ENCODE measurements at regions not wholly inside any gene's neighbourhood (a gene's known extent, or its start where the extent isn't known, plus 50 kb on each side); places are given as distances from the start of the nearest gene placed in this dataset.

DNA sequence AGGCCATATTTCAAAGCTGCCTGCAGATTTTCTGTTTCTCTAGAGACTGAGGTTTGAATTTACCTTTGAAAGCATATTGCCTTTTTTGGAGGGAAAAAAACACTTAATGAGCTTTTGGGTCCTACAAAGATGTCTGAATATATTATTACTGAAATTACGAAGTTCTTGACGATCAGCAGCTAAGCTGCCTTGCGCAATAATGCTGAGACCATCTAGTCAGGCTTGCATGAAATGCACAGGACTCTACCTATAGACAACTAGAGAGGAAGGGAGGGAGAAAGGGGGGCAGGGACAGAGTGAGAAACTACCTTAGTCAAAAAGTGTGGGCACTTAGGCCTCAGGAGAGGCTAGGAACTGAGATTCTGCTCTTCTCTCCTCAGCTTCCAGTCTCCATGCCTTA, 175.9 kb upstream of the KIF2A start:
- DNase-seq: no peak

- DNase-seq: no peak
Measured at GRCh38 chr5:62132276-62132675, 173.7 kb upstream of the KIF2A start.

- DNase-seq: no peak
Measured at GRCh38 chr5:62133426-62133825, 172.6 kb upstream of the KIF2A start.

DNA sequence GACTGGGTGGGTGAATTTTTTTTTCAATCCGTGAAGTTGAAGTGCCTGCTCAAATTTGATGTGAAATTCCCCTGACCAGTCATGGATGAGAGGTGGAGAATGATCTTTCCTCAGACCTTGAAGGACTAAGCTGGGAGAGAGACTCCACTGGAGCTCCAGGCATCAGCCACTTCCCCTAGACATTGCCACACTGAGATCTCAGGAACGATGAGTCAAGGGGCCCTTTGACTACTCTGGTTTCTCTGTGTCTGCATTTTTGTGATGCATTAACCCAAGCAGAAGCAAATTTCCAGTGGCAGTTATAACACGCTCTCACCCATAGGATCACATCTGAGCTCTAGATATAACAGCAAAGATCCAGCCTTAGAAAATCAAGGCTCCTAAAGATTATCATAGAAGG, 171.2 kb upstream of the KIF2A start:
- DNase-seq: no peak

DNA sequence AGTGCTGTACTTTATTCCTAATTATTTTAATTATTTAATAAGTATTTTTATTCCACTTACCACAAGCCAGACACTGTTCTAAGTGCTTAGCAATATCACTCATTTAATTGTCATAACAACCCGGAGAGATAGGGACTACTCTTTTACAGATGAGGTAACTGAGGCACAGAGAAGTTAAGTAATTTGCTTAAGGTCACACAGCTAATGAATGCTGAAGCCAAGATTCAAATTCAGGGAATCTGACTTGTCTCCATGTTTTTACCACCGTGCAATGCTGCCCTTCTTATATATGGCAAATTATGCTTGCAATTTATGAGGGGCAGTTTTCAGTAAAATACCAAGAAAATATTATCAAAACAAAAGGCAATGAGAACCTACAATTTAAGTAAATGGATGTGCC, 168.4 kb upstream of the KIF2A start:
- DNase-seq: no peak

GRCh38 chr5:62138607-62139006, 167.4 kb upstream of the KIF2A start:
- DNase-seq: no peak

DNA sequence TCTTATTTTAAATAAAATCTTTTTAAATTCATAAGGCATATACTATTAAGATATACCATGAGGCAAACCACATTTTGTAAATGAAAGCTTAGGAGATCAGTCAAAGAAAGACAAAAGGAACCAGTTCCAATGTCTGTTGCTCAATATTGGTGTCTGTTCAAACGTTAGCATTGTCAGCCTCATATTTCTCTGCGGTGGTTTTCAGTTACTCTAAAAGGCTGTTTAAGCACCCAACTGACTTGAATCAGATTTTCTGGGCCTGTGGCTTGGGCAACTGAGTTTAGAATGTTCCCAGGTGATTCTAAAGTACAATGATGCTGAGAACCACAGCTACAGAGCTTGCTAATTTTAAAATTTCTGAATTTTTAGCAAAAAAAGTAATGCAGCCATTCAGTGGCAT, 166.3 kb upstream of the KIF2A start:
- DNase-seq: no peak

GRCh38 chr5:62142351-62142750, 163.7 kb upstream of the KIF2A start:
- DNase-seq: no peak

DNA sequence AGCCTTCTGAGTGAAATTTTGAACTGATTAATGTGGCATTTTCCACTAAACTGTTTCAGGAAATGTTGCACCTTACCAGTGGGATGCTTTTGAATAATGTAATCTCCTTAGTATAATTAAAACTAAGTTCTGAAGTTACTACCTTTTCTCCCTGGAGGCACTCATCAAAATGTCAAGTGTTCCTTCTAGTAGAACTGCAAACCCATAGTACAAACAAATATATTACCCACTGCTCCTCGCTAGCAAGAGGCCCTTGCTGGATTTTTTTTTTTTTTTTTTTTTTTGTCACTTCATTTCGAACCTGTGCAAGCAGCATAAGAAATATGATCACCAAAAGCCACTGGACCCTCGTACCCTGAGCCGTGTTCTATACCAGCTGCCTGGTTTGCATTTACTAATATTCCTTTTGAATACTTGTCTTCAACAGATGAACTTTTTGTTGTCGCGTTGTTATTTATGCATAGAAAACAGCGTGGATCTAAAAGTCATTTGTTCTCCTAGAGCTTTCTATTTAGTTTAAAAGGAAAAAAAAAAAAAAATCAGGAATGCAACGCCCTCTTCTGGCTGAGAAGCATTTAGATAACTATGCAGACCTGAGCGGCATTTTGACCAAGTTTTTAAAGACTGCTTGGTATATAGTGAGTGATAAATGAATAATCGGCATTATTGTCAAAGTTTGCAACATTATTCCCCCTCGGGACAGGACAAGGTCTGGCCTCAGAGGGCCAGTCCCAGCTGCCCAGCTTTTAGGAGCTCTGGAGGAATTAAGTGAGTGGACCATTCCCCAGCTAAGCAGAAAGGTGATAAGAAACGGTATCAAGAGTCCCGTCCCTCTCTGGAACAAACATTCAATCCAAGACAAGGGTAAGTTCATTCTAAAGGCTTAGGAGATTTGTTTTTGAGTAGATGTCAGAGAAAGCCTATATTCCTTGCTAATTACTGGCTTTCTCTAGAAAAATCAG, 162.5 kb upstream of the KIF2A start:
- DNase-seq: no peak

- no peak for DNase-seq
Measured at GRCh38 chr5:62144401-62145022, 161.5 kb upstream of the KIF2A start.

- no peak for DNase-seq
Measured at GRCh38 chr5:62149879-62150278, 156.1 kb upstream of the KIF2A start.

GRCh38 chr5:62152394-62153087, 153.5 kb upstream of the KIF2A start:
- no peak for DNase-seq

- no peak for DNase-seq
Measured at GRCh38 chr5:62154758-62155157, 151.2 kb upstream of the KIF2A start.

GRCh38 chr5:62155988-62156387, 150.0 kb upstream of the KIF2A start:
- DNase-seq: no peak

DNA sequence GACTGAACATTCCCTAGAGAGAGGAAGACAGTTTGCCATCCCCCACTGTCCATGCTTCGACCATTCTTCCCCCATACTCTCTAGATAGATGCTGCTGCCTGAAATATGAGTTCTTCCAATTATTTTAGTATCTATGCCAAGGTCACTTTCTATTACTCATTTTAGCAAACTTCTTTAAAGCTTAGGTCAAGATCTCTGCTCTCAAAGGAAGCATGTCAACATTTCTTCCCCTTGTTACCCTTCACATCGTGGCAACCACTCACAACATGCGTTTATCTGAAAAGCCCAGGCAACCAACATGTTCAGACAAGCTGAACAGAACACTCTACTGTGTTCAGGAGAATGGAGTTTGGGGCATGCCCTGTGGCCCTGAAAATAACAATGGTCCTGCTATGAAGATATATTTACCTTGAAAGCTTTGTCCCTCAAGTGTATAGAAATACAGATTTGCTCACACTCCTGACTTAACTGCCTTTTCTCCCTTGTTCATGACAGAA, 138.4 kb upstream of the KIF2A start:
- no peak for DNase-seq

DNA sequence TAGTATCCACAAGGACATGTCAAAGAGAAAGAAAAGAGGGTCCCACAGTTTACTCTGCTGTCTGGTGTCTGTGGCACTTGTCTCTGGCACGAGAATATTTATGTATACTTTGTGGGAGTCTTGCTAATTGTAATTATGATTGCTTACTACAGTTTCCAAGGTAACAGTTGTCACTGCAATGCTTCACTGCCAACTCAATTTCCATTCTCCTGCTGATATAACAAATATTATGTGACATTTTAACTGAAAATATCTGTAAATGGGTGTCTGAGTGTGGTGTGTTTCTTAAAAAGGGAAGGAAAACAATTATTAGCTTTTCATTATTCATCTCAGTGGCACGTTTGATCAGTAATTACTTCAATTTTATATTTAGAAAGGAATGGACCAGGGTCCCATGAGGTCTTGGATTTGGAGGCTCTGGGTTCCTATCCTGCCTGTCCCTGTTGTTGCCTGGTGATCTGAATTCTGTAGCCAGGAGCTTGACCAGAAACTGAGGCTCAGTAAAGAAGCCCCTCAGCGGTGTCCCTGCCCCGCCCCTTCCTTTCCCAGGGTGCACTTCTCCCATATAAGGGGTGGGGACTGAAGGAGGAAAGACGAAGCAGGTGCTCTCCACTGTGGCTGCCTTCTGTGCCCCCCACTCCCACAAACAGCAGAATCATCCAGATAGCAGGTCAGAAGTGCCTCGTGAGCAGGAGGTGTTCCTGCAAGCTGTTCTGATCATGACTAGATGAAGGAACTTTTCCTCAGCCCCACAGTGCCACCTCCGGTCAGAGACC, 137.3 kb upstream of the KIF2A start:
- no peak for DNase-seq

- DNase-seq: no peak
Measured at GRCh38 chr5:62178258-62178657, 127.7 kb upstream of the KIF2A start.

- DNase-seq: no peak
Measured at GRCh38 chr5:62182802-62183201, 123.2 kb upstream of the KIF2A start.

GRCh38 chr5:62183727-62184126, 122.3 kb upstream of the KIF2A start:
- no peak for DNase-seq

- no peak for DNase-seq
Measured at GRCh38 chr5:62184444-62184843, 121.6 kb upstream of the KIF2A start.

DNA sequence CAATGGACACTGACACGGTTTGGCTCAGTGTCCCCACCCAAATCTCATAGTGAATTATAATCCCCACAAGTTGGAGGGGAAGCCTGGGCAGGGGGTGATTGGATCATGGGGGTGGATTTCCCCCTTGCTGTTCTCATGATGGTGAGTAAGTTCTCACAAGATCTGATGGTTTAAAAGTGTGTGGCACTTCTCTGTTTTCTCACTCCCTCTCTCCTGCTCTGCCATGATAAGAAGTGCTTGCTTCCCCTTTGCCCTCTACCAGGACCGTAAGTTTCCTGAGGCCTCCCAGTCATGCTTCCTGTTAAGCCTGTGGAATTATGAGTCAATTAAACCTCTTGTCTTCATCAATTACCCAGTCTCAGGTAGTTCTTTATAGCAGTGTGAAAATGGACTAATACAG, 115.8 kb upstream of the KIF2A start:
- no peak for DNase-seq

GRCh38 chr5:62190931-62191330, 115.1 kb upstream of the KIF2A start:
- no peak for DNase-seq

- DNase-seq: no peak
Measured at GRCh38 chr5:62192958-62193357, 113.0 kb upstream of the KIF2A start.

Measured in stimulated activated naive CD4-positive, alpha-beta T cell (primary cell).